ENCODE measurements at regions not wholly inside any gene's neighbourhood (a gene's known extent, or its start where the extent isn't known, plus 50 kb on each side); places are given as distances from the start of the nearest gene placed in this dataset.

DNA sequence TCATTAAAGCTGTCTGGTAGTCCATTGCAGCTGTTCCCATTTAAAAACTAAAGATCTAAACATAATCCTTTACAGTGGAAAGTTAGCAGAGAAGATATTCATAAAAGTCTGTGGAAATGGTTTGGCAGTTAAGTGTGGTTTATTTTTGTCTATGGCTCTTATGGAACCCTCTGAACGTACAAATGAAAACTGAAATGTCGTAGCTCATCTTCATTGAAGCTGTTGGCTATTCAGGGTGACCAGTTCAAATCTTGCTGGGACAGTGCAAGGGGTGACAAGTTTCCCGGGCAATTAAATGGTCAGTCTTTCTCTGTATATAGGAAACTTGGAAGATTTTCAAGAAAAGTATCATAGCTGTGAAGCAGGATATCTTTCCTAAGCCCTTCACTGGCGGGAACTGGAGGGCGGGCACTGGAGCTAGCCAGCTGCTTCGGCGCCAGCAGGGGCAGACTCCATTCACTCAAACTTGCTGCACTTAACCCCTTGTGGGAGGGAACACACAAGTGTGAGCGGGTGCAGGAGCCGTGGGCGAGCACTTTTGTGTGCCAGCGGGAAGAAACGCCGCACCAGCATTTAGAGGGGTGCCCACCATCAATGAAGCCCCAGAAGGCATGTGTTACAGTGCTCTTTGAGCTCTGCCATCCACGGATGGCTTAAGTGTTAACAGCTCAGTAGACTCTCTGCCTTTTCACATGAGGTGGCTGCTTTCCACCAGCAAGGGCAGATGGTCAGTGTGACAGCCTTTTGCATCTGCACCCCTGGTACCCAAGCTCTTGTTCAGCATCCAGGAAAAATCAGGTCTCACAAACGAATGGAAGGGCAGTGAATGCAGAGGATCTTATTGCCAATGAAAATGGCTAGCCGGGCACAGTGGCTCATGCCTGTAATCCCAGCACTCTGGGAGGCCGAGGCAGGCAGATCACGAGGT lies 232.1 kb upstream of the KAZN start:
- H3K36me3 ChIP-seq (ENCODE audit: control insufficient read depth, insufficient read depth, low read length), result no peaks in the 10 kb centered on the region
- peak; percentile 42 for DNase-seq
- no peak overlapping the region for H3K9ac ChIP-seq (ENCODE audit: low read length)
- H4K5ac ChIP-seq (ENCODE audit: low read length), result no peak overlapping the region
- H2BK5ac ChIP-seq (ENCODE audit: low read length), result no peak overlapping the region
- H3K4me3 ChIP-seq (ENCODE audit: low read length), result no peak overlapping the region
- H3K27ac ChIP-seq (ENCODE audit: low read depth, low read length), result no peak overlapping the region
- no peak overlapping the region for H2AK5ac ChIP-seq (ENCODE audit: low read length)
- H3K79me2 ChIP-seq (ENCODE audit: control insufficient read depth, insufficient read depth, low read length), result no peaks in the 10 kb centered on the region
- WGBS (ENCODE audit: extremely low coverage, insufficient coverage, low lambda C conversion rate), result no CpG with 5 or more reads among the region's 18 CpGs
- peaks cover 3% of the 10 kb centered on the region for H3K4me1 ChIP-seq (ENCODE audit: control insufficient read depth, low read depth, low read length)
- no peak overlapping the region for H3K23ac ChIP-seq (ENCODE audit: low read length)
- H3K79me1 ChIP-seq (ENCODE audit: low read length), result no peaks in the 10 kb centered on the region
- H3K4me2 ChIP-seq (ENCODE audit: low read length), result no peak overlapping the region
- no peak overlapping the region for H3K56ac ChIP-seq (ENCODE audit: low read length)
- no peak overlapping the region for H2BK120ac ChIP-seq (ENCODE audit: low read depth, low read length)
- H3K27me3 ChIP-seq (ENCODE audit: insufficient read depth, low read length, poor library complexity), result no peaks in the 10 kb centered on the region
- no peak overlapping the region for H3K18ac ChIP-seq (ENCODE audit: low read length)
- H3K4ac ChIP-seq (ENCODE audit: low read depth, low read length), result no peak overlapping the region
- no peak overlapping the region for H2BK15ac ChIP-seq (replicated peaks; ENCODE audit: low read depth)
- H4K8ac ChIP-seq (ENCODE audit: low read depth, low read length), result no peak overlapping the region

DNA sequence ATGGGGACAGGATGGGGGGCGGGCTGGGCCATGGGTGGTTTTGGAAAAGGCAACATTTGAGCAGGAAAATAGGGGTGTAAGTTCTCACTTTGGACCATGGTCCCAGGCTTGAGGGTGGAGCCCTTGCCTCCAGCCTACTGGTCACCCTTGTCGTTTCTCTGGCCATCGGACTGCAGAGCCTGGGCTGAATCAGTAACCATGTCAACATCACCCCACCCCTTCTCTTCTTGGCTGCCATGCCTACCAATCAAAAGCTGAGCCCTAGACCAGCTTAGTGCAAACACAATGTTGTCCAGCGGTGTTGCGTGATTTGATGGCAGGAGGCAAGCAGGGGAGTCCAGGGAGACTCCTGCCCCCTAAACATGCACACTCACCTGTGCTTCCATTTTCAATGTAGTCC lies 231.0 kb upstream of the KAZN start:
- WGBS (ENCODE audit: extremely low coverage, insufficient coverage, low lambda C conversion rate), result no CpG with 5 or more reads among the region's 5 CpGs
- no peak overlapping the region for H3K4ac ChIP-seq (ENCODE audit: low read depth, low read length)

GRCh38 chr1:14369526-14370213 lies 228.8 kb upstream of the KAZN start:
- Histone ChIP-seq H3K36me3 (ENCODE audit: control insufficient read depth, insufficient read depth, low read length) (no peaks in the 10 kb centered on the region), H3K79me2 (ENCODE audit: control insufficient read depth, insufficient read depth, low read length) (no peaks in the 10 kb centered on the region), H3K23ac (ENCODE audit: low read length) (no peak overlapping the region), H3K4me3 (ENCODE audit: low read length) (no peak overlapping the region), H3K27ac (ENCODE audit: low read depth, low read length) (no peak overlapping the region), H2BK15ac (replicated peaks; ENCODE audit: low read depth) (no peak overlapping the region), H3K4ac (ENCODE audit: low read depth, low read length) (no peak overlapping the region), H3K27me3 (ENCODE audit: insufficient read depth, low read length, poor library complexity) (no peaks in the 10 kb centered on the region), H2AK5ac (ENCODE audit: low read length) (no peak overlapping the region), H3K9ac (ENCODE audit: low read length) (no peak overlapping the region), H2BK5ac (ENCODE audit: low read length) (no peak overlapping the region), H3K79me1 (ENCODE audit: low read length) (no peaks in the 10 kb centered on the region), H3K56ac (ENCODE audit: low read length) (no peak overlapping the region), H4K8ac (ENCODE audit: low read depth, low read length) (no peak overlapping the region), H3K18ac (ENCODE audit: low read length) (no peak overlapping the region), H3K4me2 (ENCODE audit: low read length) (no peak overlapping the region), H2BK120ac (ENCODE audit: low read depth, low read length) (no peak overlapping the region), H4K5ac (ENCODE audit: low read length) (no peak overlapping the region), H3K4me1 (ENCODE audit: control insufficient read depth, low read depth, low read length) (peaks cover 3% of the 10 kb centered on the region)
- no CpG with 5 or more reads among the region's 5 CpGs for WGBS (ENCODE audit: extremely low coverage, insufficient coverage, low lambda C conversion rate)
- no peak for DNase-seq

More for the DNA sequence above, 231.0 kb upstream of the KAZN start:
- Histone ChIP-seq H3K27ac (ENCODE audit: low read depth, low read length) (no peak overlapping the region), H3K4me3 (ENCODE audit: low read length) (no peak overlapping the region), H3K56ac (ENCODE audit: low read length) (no peak overlapping the region), H3K4me2 (ENCODE audit: low read length) (no peak overlapping the region), H3K36me3 (ENCODE audit: control insufficient read depth, insufficient read depth, low read length) (no peaks in the 10 kb centered on the region), H3K79me1 (ENCODE audit: low read length) (no peaks in the 10 kb centered on the region), H3K79me2 (ENCODE audit: control insufficient read depth, insufficient read depth, low read length) (no peaks in the 10 kb centered on the region), H2AK5ac (ENCODE audit: low read length) (no peak overlapping the region), H3K18ac (ENCODE audit: low read length) (no peak overlapping the region), H2BK15ac (replicated peaks; ENCODE audit: low read depth) (no peak overlapping the region), H2BK120ac (ENCODE audit: low read depth, low read length) (no peak overlapping the region), H4K5ac (ENCODE audit: low read length) (no peak overlapping the region), H3K4me1 (ENCODE audit: control insufficient read depth, low read depth, low read length) (peaks cover 3% of the 10 kb centered on the region), H3K9ac (ENCODE audit: low read length) (no peak overlapping the region), H2BK5ac (ENCODE audit: low read length) (no peak overlapping the region), H3K23ac (ENCODE audit: low read length) (no peak overlapping the region), H3K27me3 (ENCODE audit: insufficient read depth, low read length, poor library complexity) (no peaks in the 10 kb centered on the region), H4K8ac (ENCODE audit: low read depth, low read length) (no peak overlapping the region)
- no peak for DNase-seq

- Histone ChIP-seq H3K4me1 (ENCODE audit: control insufficient read depth, low read depth, low read length) (peaks cover 3% of the 10 kb centered on the region), H2AK5ac (ENCODE audit: low read length) (no peak overlapping the region), H2BK5ac (ENCODE audit: low read length) (no peak overlapping the region), H3K27me3 (ENCODE audit: insufficient read depth, low read length, poor library complexity) (no peaks in the 10 kb centered on the region), H3K36me3 (ENCODE audit: control insufficient read depth, insufficient read depth, low read length) (no peaks in the 10 kb centered on the region), H3K4me2 (ENCODE audit: low read length) (no peak overlapping the region), H3K4me3 (ENCODE audit: low read length) (no peak overlapping the region), H3K9ac (ENCODE audit: low read length) (no peak overlapping the region), H3K23ac (ENCODE audit: low read length) (no peak overlapping the region), H2BK120ac (ENCODE audit: low read depth, low read length) (no peak overlapping the region), H3K56ac (ENCODE audit: low read length) (no peak overlapping the region), H3K79me2 (ENCODE audit: control insufficient read depth, insufficient read depth, low read length) (no peaks in the 10 kb centered on the region), H4K8ac (ENCODE audit: low read depth, low read length) (no peak overlapping the region), H2BK15ac (replicated peaks; ENCODE audit: low read depth) (no peak overlapping the region), H3K4ac (ENCODE audit: low read depth, low read length) (no peak overlapping the region), H4K5ac (ENCODE audit: low read length) (no peak overlapping the region), H3K27ac (ENCODE audit: low read depth, low read length) (no peak overlapping the region), H3K79me1 (ENCODE audit: low read length) (no peaks in the 10 kb centered on the region), H3K18ac (ENCODE audit: low read length) (no peak overlapping the region)
- DNase-seq, result no peak
- WGBS (ENCODE audit: extremely low coverage, insufficient coverage, low lambda C conversion rate), result no CpG with 5 or more reads among the region's 6 CpGs
Measured at GRCh38 chr1:14371771-14372497, 226.6 kb upstream of the KAZN start.

DNA sequence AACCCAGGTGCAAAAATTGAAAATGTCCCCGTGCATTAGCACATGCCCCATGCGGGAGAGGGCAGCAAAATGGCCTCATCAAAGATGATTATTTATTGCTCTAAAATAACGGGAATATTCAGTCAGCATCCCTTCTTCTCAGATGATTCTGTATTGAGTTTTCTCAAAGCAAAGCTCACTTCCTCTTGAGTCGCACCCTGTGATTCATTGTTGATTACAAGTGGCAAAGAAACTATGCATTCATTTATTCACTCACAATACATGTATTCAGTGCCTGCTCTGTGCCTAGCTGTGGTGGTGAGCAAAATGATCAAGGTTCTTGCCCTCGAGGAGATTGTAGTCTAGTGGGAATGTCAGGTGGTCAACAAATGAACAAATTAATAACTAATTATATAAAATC lies 226.0 kb upstream of the KAZN start:
- no peaks in the 10 kb centered on the region for H3K79me1 ChIP-seq (ENCODE audit: low read length)
- H3K23ac ChIP-seq (ENCODE audit: low read length), result no peak overlapping the region
- H4K5ac ChIP-seq (ENCODE audit: low read length), result no peak overlapping the region
- H3K4me1 ChIP-seq (ENCODE audit: control insufficient read depth, low read depth, low read length), result peaks cover 3% of the 10 kb centered on the region
- no peak overlapping the region for H2BK5ac ChIP-seq (ENCODE audit: low read length)
- H3K9ac ChIP-seq (ENCODE audit: low read length), result no peak overlapping the region
- H3K56ac ChIP-seq (ENCODE audit: low read length), result no peak overlapping the region
- no peak overlapping the region for H3K27ac ChIP-seq (ENCODE audit: low read depth, low read length)
- H3K18ac ChIP-seq (ENCODE audit: low read length), result no peak overlapping the region
- no peak overlapping the region for H2BK120ac ChIP-seq (ENCODE audit: low read depth, low read length)
- no peak overlapping the region for H3K4me2 ChIP-seq (ENCODE audit: low read length)
- WGBS (ENCODE audit: extremely low coverage, insufficient coverage, low lambda C conversion rate), result no CpG with 5 or more reads among the region's 5 CpGs
- no peaks in the 10 kb centered on the region for H3K36me3 ChIP-seq (ENCODE audit: control insufficient read depth, insufficient read depth, low read length)
- no peaks in the 10 kb centered on the region for H3K27me3 ChIP-seq (ENCODE audit: insufficient read depth, low read length, poor library complexity)
- no peak overlapping the region for H4K8ac ChIP-seq (ENCODE audit: low read depth, low read length)
- H2BK15ac ChIP-seq (replicated peaks; ENCODE audit: low read depth), result no peak overlapping the region
- no peak overlapping the region for H2AK5ac ChIP-seq (ENCODE audit: low read length)
- no peak overlapping the region for H3K4ac ChIP-seq (ENCODE audit: low read depth, low read length)
- no peak for DNase-seq
- H3K79me2 ChIP-seq (ENCODE audit: control insufficient read depth, insufficient read depth, low read length), result no peaks in the 10 kb centered on the region
- no peak overlapping the region for H3K4me3 ChIP-seq (ENCODE audit: low read length)
